ENCODE measurements at regions not wholly inside any gene's neighbourhood (a gene's known extent, or its start where the extent isn't known, plus 50 kb on each side); places are given as distances from the start of the nearest gene placed in this dataset.

GRCh38 chr3:70558956-70559355 lies 246.5 kb upstream of the MDFIC2 start:
- Histone ChIP-seq H3K27me3 (ENCODE audit: control insufficient read depth, insufficient read depth) (no peaks in the 10 kb centered on the region), H3K4me3 (ENCODE audit: low read length) (no peak overlapping the region), H3K9me3 (ENCODE audit: control insufficient read depth, low read length) (no peaks in the 10 kb centered on the region), H3K27ac (ENCODE audit: low read length) (no peak overlapping the region), H3K4me1 (ENCODE audit: control insufficient read depth, insufficient read depth, low read length) (no peaks in the 10 kb centered on the region)
- 24% methylated on average over 2 of the region's 2 CpGs for WGBS
- DNase-seq, result no peak
- no peak for ATAC-seq
- intact Hi-C loops (cut with DNase I), result loop anchor here in 3 of 4 donors (10.0 kb wide), 2 partner anchors 1086 to 1096 kb away; no protein-coding TSS in a partner anchor

- Histone ChIP-seq H3K4me3 (ENCODE audit: low read length) (no peak overlapping the region), H3K27me3 (ENCODE audit: control insufficient read depth, insufficient read depth) (no peaks in the 10 kb centered on the region), H3K27ac (ENCODE audit: low read length) (no peak overlapping the region), H3K4me1 (ENCODE audit: control insufficient read depth, insufficient read depth, low read length) (no peaks in the 10 kb centered on the region), H3K9me3 (ENCODE audit: control insufficient read depth, low read length) (no peaks in the 10 kb centered on the region)
- DNase-seq (no peak), ATAC-seq (no peak)
- intact Hi-C loops (cut with DNase I), result loop anchor here in 3 of 4 donors (10.0 kb wide), 2 partner anchors 1087 to 1097 kb away; no protein-coding TSS in a partner anchor
- 78% methylated on average over 2 of the region's 2 CpGs for WGBS
These were observed 245.5 kb upstream of the MDFIC2 start for GRCh38 chr3:70557976-70558375.

GRCh38 chr3:70556056-70556455 lies 243.6 kb upstream of the MDFIC2 start:
- ATAC-seq (no peak), DNase-seq (no peak)
- no peaks in the 10 kb centered on the region for H3K4me1 ChIP-seq (ENCODE audit: control insufficient read depth, insufficient read depth, low read length)
- H3K27me3 ChIP-seq (ENCODE audit: control insufficient read depth, insufficient read depth), result no peaks in the 10 kb centered on the region
- no peak overlapping the region for H3K27ac ChIP-seq (ENCODE audit: low read length)
- intact Hi-C loops (cut with DNase I), result loop anchor here in 3 of 4 donors (10.0 kb wide), 2 partner anchors 1089 to 1099 kb away; no protein-coding TSS in a partner anchor
- no peaks in the 10 kb centered on the region for H3K9me3 ChIP-seq (ENCODE audit: control insufficient read depth, low read length)
- H3K4me3 ChIP-seq (ENCODE audit: low read length), result no peak overlapping the region
- WGBS, result 80% methylated on average over 3 of the region's 3 CpGs

GRCh38 chr3:70554170-70554569 lies 241.7 kb upstream of the MDFIC2 start:
- no peak overlapping the region for H3K27ac ChIP-seq (ENCODE audit: low read length)
- intact Hi-C loops (cut with DNase I), result loop anchor here in 3 of 4 donors (5.0 to 10.0 kb wide), 3 partner anchors 1033 to 1101 kb away; no protein-coding TSS in a partner anchor
- H3K4me1 ChIP-seq (ENCODE audit: control insufficient read depth, insufficient read depth, low read length), result no peaks in the 10 kb centered on the region
- H3K9me3 ChIP-seq (ENCODE audit: control insufficient read depth, low read length), result no peaks in the 10 kb centered on the region
- H3K27me3 ChIP-seq (ENCODE audit: control insufficient read depth, insufficient read depth), result no peaks in the 10 kb centered on the region
- no peak overlapping the region for H3K4me3 ChIP-seq (ENCODE audit: low read length)
- DNase-seq (no peak), ATAC-seq (no peak)
- 72% methylated on average over 1 of the region's 1 CpG for WGBS

GRCh38 chr3:70550723-70551319 lies 238.4 kb upstream of the MDFIC2 start:
- Histone ChIP-seq H3K27ac (ENCODE audit: low read length) (no peak overlapping the region), H3K9me3 (ENCODE audit: control insufficient read depth, low read length) (no peaks in the 10 kb centered on the region), H3K4me1 (ENCODE audit: control insufficient read depth, insufficient read depth, low read length) (no peaks in the 10 kb centered on the region), H3K4me3 (ENCODE audit: low read length) (no peak overlapping the region), H3K27me3 (ENCODE audit: control insufficient read depth, insufficient read depth) (no peaks in the 10 kb centered on the region)
- ATAC-seq (peak; percentile 75 to 89), DNase-seq (peak; percentile 62 to 85 (median 84))
- intact Hi-C loops (cut with DNase I), result loop anchor here in 3 of 4 donors (5.0 to 10.0 kb wide), 3 partner anchors 1036 to 1104 kb away; no protein-coding TSS in a partner anchor
- 55% methylated on average over 9 of the region's 9 CpGs for whole genome bisulfite sequencing

GRCh38 chr3:70546679-70547078 lies 234.2 kb upstream of the MDFIC2 start:
- H3K4me3 ChIP-seq (ENCODE audit: low read length), result no peak overlapping the region
- H3K4me1 ChIP-seq (ENCODE audit: control insufficient read depth, insufficient read depth, low read length), result no peaks in the 10 kb centered on the region
- intact Hi-C loops (cut with DNase I), result loop anchor here in 1 of 4 donors (10.0 kb wide), 1 partner anchor 1108 kb away; no protein-coding TSS in a partner anchor
- ATAC-seq, result no peak
- 71% methylated on average over 4 of the region's 4 CpGs for WGBS
- H3K9me3 ChIP-seq (ENCODE audit: control insufficient read depth, low read length), result no peaks in the 10 kb centered on the region
- no peak for DNase-seq
- no peak overlapping the region for H3K27ac ChIP-seq (ENCODE audit: low read length)
- no peaks in the 10 kb centered on the region for H3K27me3 ChIP-seq (ENCODE audit: control insufficient read depth, insufficient read depth)

GRCh38 chr3:70543493-70543892 lies 231.1 kb upstream of the MDFIC2 start:
- DNase-seq (peak in 2 of 3 donors; percentile 18 to 27), ATAC-seq (no peak)
- no peak overlapping the region for H3K27ac ChIP-seq (ENCODE audit: low read length)
- WGBS, result 83% methylated on average over 2 of the region's 2 CpGs
- no peaks in the 10 kb centered on the region for H3K27me3 ChIP-seq (ENCODE audit: control insufficient read depth, insufficient read depth)
- H3K4me3 ChIP-seq (ENCODE audit: low read length), result no peak overlapping the region
- H3K9me3 ChIP-seq (ENCODE audit: control insufficient read depth, low read length), result no peaks in the 10 kb centered on the region
- no peaks in the 10 kb centered on the region for H3K4me1 ChIP-seq (ENCODE audit: control insufficient read depth, insufficient read depth, low read length)
- intact Hi-C loops (cut with DNase I), result loop anchor here in 1 of 4 donors (10.0 kb wide), 1 partner anchor 1111 kb away; no protein-coding TSS in a partner anchor

GRCh38 chr3:70539908-70540307 lies 227.5 kb upstream of the MDFIC2 start:
- Histone ChIP-seq H3K4me3 (ENCODE audit: low read length) (no peak overlapping the region), H3K27me3 (ENCODE audit: control insufficient read depth, insufficient read depth) (no peaks in the 10 kb centered on the region), H3K9me3 (ENCODE audit: control insufficient read depth, low read length) (no peaks in the 10 kb centered on the region), H3K4me1 (ENCODE audit: control insufficient read depth, insufficient read depth, low read length) (no peaks in the 10 kb centered on the region), H3K27ac (ENCODE audit: low read length) (no peak overlapping the region)
- intact Hi-C loops (cut with DNase I), result loop anchor here in 1 of 4 donors (10.0 kb wide), 1 partner anchor 1115 kb away; no protein-coding TSS in a partner anchor
- ATAC-seq (no peak), DNase-seq (no peak)
- 98% methylated on average over 2 of the region's 2 CpGs for WGBS

- DNase-seq, result no peak
- Histone ChIP-seq H3K9me3 (ENCODE audit: control insufficient read depth, low read length) (no peaks in the 10 kb centered on the region), H3K4me3 (ENCODE audit: low read length) (no peak overlapping the region), H3K27me3 (ENCODE audit: control insufficient read depth, insufficient read depth) (no peaks in the 10 kb centered on the region), H3K27ac (ENCODE audit: low read length) (no peak overlapping the region), H3K4me1 (ENCODE audit: control insufficient read depth, insufficient read depth, low read length) (no peaks in the 10 kb centered on the region)
- no peak for ATAC-seq
- intact Hi-C loops (cut with DNase I), result no loop called here
- 71% methylated on average over 2 of the region's 2 CpGs for WGBS
These were observed 220.4 kb upstream of the MDFIC2 start for GRCh38 chr3:70532806-70533205.

- no peaks in the 10 kb centered on the region for H3K4me1 ChIP-seq (ENCODE audit: control insufficient read depth, insufficient read depth, low read length)
- 90% methylated on average over 10 of the region's 10 CpGs for WGBS
- intact Hi-C loops (cut with DNase I), result no loop called here
These were observed 219.5 kb upstream of the MDFIC2 start for GRCh38 chr3:70531838-70532489.

GRCh38 chr3:70531063-70531657 lies 218.7 kb upstream of the MDFIC2 start:
- Histone ChIP-seq H3K4me1 (ENCODE audit: control insufficient read depth, insufficient read depth, low read length) (no peaks in the 10 kb centered on the region), H3K27me3 (ENCODE audit: control insufficient read depth, insufficient read depth) (no peaks in the 10 kb centered on the region), H3K9me3 (ENCODE audit: control insufficient read depth, low read length) (no peaks in the 10 kb centered on the region), H3K27ac (ENCODE audit: low read length) (no peak overlapping the region), H3K4me3 (ENCODE audit: low read length) (no peak overlapping the region)
- WGBS, result 38% methylated on average over 4 of the region's 4 CpGs
- DNase-seq (no peak), ATAC-seq (no peak)
- intact Hi-C loops (cut with DNase I), result no loop called here

More at GRCh38 chr3:70531838-70532489, 219.5 kb upstream of the MDFIC2 start:
- no peaks in the 10 kb centered on the region for H3K9me3 ChIP-seq (ENCODE audit: control insufficient read depth, low read length)
- H3K27me3 ChIP-seq (ENCODE audit: control insufficient read depth, insufficient read depth), result no peaks in the 10 kb centered on the region
- no peak overlapping the region for H3K4me3 ChIP-seq (ENCODE audit: low read length)
- no peak for DNase-seq
- H3K27ac ChIP-seq (ENCODE audit: low read length), result no peak overlapping the region
- ATAC-seq, result no peak
